NT2/D1 (cell line): ENCODE measurements at regions not wholly inside any gene's neighbourhood (a gene's known extent, or its start where the extent isn't known, plus 50 kb on each side); places are given as distances from the start of the nearest gene placed in this dataset.

Experiments
- DNase-seq: peaks from one replicate; pipeline ENCODE4 v3.0.0-alpha.2; 2011; ENCODE audit warnings: low read depth, low spot score
- H3K27me3 ChIP-seq: 2 replicates; pipeline ENCODE4 v1.6.0; 2011; ENCODE audit warnings: mild to moderate bottlenecking; ENCODE audit not compliant: insufficient read length, insufficient read depth
- H3K36me3 ChIP-seq: 2 replicates; pipeline ENCODE4 v1.6.1; 2011; ENCODE audit warnings: mild to moderate bottlenecking, low read length, mixed read lengths; ENCODE audit not compliant: insufficient read depth, insufficient read length
- H3K4me1 ChIP-seq: 2 replicates; pipeline ENCODE4 v1.5.1; 2011; ENCODE audit not compliant: insufficient read depth, insufficient read length
- H3K4me3 ChIP-seq: 2 replicates; pipeline ENCODE4 v1.5.1; 2011; ENCODE audit warnings: low read depth; ENCODE audit not compliant: insufficient read length
- H3K9ac ChIP-seq: 2 replicates; pipeline ENCODE4 v1.6.0; 2011; ENCODE audit warnings: low read depth; ENCODE audit not compliant: insufficient read length
- H3K9me3 ChIP-seq: 2 replicates; pipeline ENCODE4 v1.5.1; 2011; ENCODE audit warnings: mild to moderate bottlenecking, low read length; ENCODE audit not compliant: insufficient read depth
- SUZ12 ChIP-seq: IDR thresholded peaks from 2 replicates; pipeline ENCODE4 v1.6.1; 2011; ENCODE audit not compliant: insufficient read length, insufficient read depth; ENCODE audit errors: extremely low read depth
- YY1 ChIP-seq: IDR thresholded peaks from 2 replicates; pipeline ENCODE4 v1.6.1; 2011; ENCODE audit not compliant: insufficient read length, insufficient read depth
- ZNF274 ChIP-seq: IDR thresholded peaks from 2 replicates; pipeline ENCODE4 v1.6.1; 2011; ENCODE audit warnings: mild to moderate bottlenecking, low read depth, low read length

GRCh38 chr5:15384176-15384575 is 115.8 kb upstream of the FBXL7 start:
- H3K9ac ChIP-seq, result no peak overlapping the region
- H3K9me3 ChIP-seq, result no peaks in the 10 kb centered on the region
- TF ChIP-seq SUZ12 (no peak), YY1 (no peak), ZNF274 (no peak)
- no peak for DNase-seq
- H3K36me3 ChIP-seq, result no peaks in the 10 kb centered on the region
- no peak overlapping the region for H3K4me3 ChIP-seq
- H3K27me3 ChIP-seq, result no peaks in the 10 kb centered on the region
- H3K4me1 ChIP-seq, result no peaks in the 10 kb centered on the region

DNA sequence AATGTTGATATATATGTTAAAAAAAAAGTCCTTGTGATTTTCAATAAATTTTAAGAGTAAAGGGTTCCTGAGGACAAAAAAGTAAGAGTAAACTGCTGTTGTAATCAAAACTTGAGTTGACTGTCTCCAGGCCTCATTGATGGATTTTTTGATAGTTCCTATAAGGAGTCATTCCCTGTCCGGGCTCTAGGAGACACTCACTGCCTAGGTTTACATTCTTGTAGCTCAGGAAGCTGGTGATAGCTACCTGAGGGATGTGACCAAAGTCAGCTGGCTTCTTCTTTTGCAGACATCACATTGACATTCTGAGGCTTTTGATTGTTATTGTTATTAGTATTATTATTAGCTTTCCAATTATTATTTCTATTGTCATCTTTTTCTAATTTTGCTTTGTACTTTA is 116.5 kb upstream of the FBXL7 start:
- no peak for TF ChIP-seq SUZ12
- no peak for TF ChIP-seq ZNF274
- no peak for TF ChIP-seq YY1
- DNase-seq, result peak; percentile 8
- Histone ChIP-seq H3K4me1 (no peaks in the 10 kb centered on the region), H3K9ac (no peak overlapping the region), H3K27me3 (no peaks in the 10 kb centered on the region), H3K36me3 (no peaks in the 10 kb centered on the region), H3K9me3 (no peaks in the 10 kb centered on the region), H3K4me3 (no peak overlapping the region)

- no peaks in the 10 kb centered on the region for H3K27me3 ChIP-seq
- no peak overlapping the region for H3K9ac ChIP-seq
- no peak for TF ChIP-seq YY1
- TF ChIP-seq ZNF274, result no peak
- TF ChIP-seq SUZ12, result no peak
- H3K4me3 ChIP-seq, result no peak overlapping the region
- no peaks in the 10 kb centered on the region for H3K9me3 ChIP-seq
- H3K4me1 ChIP-seq, result no peaks in the 10 kb centered on the region
- H3K36me3 ChIP-seq, result no peaks in the 10 kb centered on the region
- DNase-seq, result no peak
These were observed 117.0 kb upstream of the FBXL7 start for GRCh38 chr5:15383021-15383420.

DNA sequence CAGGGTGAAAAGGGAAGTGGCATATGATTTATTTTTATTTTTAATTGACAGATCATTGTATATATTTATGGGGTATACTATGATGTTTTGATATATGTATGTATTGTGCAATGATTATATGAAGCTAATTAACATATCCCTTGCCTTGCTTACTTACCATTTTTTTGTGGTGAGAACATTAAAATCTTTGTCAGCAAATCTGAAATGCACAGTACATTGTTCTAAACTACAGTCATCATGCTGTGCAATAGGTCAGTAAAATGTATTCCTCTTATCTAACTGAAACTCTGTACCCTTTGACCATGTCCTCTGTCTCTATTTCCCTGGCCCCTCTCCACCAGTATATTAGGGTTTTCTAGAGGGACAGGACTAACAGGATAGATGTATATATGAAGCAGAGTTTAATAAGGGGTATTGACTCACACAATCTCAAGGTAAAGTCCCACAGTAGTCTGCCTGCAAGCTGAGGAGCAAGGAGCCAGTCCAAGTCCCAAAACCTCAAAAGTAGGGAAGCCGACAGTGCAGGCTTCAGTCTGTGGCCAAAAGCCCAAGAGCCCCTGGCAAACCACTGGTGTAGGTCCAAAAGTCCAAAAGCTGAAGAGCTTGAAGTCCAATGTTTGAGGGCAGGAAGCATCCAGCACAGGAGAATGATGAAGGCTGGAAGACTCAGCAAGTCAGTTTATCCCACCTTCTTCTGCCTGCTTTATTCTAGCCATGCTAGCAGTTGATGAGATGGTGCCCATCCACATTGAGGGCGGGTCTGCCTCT is 122.2 kb upstream of the FBXL7 start:
- no peaks in the 10 kb centered on the region for H3K36me3 ChIP-seq

DNA sequence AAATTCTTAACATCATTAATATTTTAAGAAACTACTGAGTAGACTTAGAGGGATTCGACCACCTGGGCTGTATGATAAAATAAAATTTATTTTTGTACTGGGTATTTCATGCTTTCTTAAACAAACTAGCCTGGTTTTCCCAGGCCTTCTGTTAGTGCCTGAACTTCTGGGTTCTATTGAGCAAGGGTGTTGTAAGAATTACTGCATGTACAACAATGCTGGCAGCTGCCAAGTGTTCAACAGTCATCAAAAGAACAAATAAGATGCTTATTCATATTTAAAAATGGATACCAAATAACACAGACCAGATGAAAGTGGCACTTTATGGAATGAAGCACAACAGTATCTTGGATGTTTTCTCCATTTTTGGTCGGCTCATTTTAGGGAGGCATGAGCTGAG is 123.2 kb upstream of the FBXL7 start:
- Histone ChIP-seq H3K4me1 (no peaks in the 10 kb centered on the region), H3K9ac (no peak overlapping the region), H3K9me3 (no peaks in the 10 kb centered on the region), H3K36me3 (no peaks in the 10 kb centered on the region), H3K27me3 (no peaks in the 10 kb centered on the region), H3K4me3 (no peak overlapping the region)
- no peak for DNase-seq
- TF ChIP-seq ZNF274 (no peak), SUZ12 (no peak), YY1 (no peak)

More for the DNA sequence above, 122.2 kb upstream of the FBXL7 start:
- TF ChIP-seq YY1, result no peak
- TF ChIP-seq ZNF274, result no peak
- no peak for TF ChIP-seq SUZ12
- H3K4me1 ChIP-seq, result no peaks in the 10 kb centered on the region
- no peak for DNase-seq
- H3K9me3 ChIP-seq, result no peaks in the 10 kb centered on the region
- no peaks in the 10 kb centered on the region for H3K27me3 ChIP-seq
- H3K9ac ChIP-seq, result no peak overlapping the region
- H3K4me3 ChIP-seq, result no peak overlapping the region

- no peaks in the 10 kb centered on the region for H3K4me1 ChIP-seq
- no peak overlapping the region for H3K4me3 ChIP-seq
- H3K9me3 ChIP-seq, result no peaks in the 10 kb centered on the region
- H3K9ac ChIP-seq, result no peak overlapping the region
- H3K36me3 ChIP-seq, result no peaks in the 10 kb centered on the region
- DNase-seq, result no peak
- no peaks in the 10 kb centered on the region for H3K27me3 ChIP-seq
- TF ChIP-seq ZNF274, result no peak
- TF ChIP-seq SUZ12, result no peak
- TF ChIP-seq YY1, result no peak
These were observed 123.9 kb upstream of the FBXL7 start for GRCh38 chr5:15376088-15376487.

DNA sequence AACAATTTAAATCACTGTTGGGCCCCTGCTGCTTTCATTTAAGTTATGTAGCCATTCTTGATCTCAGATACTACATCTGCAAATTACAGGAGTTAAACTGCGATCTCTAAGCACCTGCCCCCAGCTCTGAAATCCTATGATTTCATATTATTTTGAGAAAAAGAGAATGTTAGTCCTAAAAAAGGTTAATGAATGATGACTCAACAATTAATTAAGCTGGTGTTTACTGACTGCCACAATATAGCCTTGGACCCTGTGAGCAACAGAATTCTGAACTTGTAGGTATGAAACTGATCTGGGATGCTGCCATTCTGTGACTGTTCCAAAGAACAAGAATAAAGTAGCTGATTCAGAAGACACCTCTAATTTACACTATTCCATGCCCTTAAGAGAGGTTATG is 124.4 kb upstream of the FBXL7 start:
- no peak for TF ChIP-seq SUZ12
- TF ChIP-seq YY1, result no peak
- TF ChIP-seq ZNF274, result no peak
- Histone ChIP-seq H3K36me3 (no peaks in the 10 kb centered on the region), H3K27me3 (no peaks in the 10 kb centered on the region), H3K4me3 (no peak overlapping the region), H3K9me3 (no peaks in the 10 kb centered on the region), H3K9ac (no peak overlapping the region), H3K4me1 (no peaks in the 10 kb centered on the region)
- DNase-seq, result no peak

GRCh38 chr5:15374886-15375285 is 125.1 kb upstream of the FBXL7 start:
- no peak for TF ChIP-seq YY1
- Histone ChIP-seq H3K9ac (no peak overlapping the region), H3K36me3 (no peaks in the 10 kb centered on the region), H3K4me3 (no peak overlapping the region), H3K9me3 (no peaks in the 10 kb centered on the region), H3K27me3 (no peaks in the 10 kb centered on the region), H3K4me1 (no peaks in the 10 kb centered on the region)
- no peak for DNase-seq
